VCaP (cell line): ENCODE measurements at regions not wholly inside any gene's neighbourhood (a gene's known extent, or its start where the extent isn't known, plus 50 kb on each side); places are given as distances from the start of the nearest gene placed in this dataset.

Experiments
- H3K27ac ChIP-seq: fragments of 450-650 bp; 2 replicates; pipeline ENCODE4 v1.5.1; 2017
- CTCF ChIP-seq: fragments of 450-650 bp; conservative IDR thresholded peaks from 2 replicates; pipeline ENCODE4 v1.5.1; 2017; ENCODE audit warnings: mild to moderate bottlenecking, moderate library complexity

GRCh38 chr15:95600367-95600766 lies 730.1 kb upstream of the NR2F2 start:
- H3K27ac ChIP-seq = no peak overlapping the region
- TF ChIP-seq CTCF = no peak

- TF ChIP-seq CTCF = no peak
- H3K27ac ChIP-seq = no peak overlapping the region
Measured at GRCh38 chr15:95600884-95601283, 729.6 kb upstream of the NR2F2 start.

GRCh38 chr15:95601525-95601924 lies 729.0 kb upstream of the NR2F2 start:
- H3K27ac ChIP-seq = no peak overlapping the region
- TF ChIP-seq CTCF = no peak

- no peak for TF ChIP-seq CTCF
- H3K27ac ChIP-seq = no peak overlapping the region
Measured at GRCh38 chr15:95603802-95604201, 726.7 kb upstream of the NR2F2 start.

- H3K27ac ChIP-seq = no peak overlapping the region
- TF ChIP-seq CTCF = no peak
Measured at GRCh38 chr15:95604634-95605036, 725.9 kb upstream of the NR2F2 start.

- no peak overlapping the region for H3K27ac ChIP-seq
- no peak for TF ChIP-seq CTCF
Measured at GRCh38 chr15:95605098-95605497, 725.4 kb upstream of the NR2F2 start.

GRCh38 chr15:95606551-95606950 lies 723.9 kb upstream of the NR2F2 start:
- no peak for TF ChIP-seq CTCF

GRCh38 chr15:95608371-95608770 lies 722.1 kb upstream of the NR2F2 start:
- no peak overlapping the region for H3K27ac ChIP-seq
- TF ChIP-seq CTCF = no peak

More at GRCh38 chr15:95606551-95606950, 723.9 kb upstream of the NR2F2 start:
- H3K27ac ChIP-seq = no peak overlapping the region
